HG03196 (cell line): ENCODE measurements at regions not wholly inside any gene's neighbourhood (a gene's known extent, or its start where the extent isn't known, plus 50 kb on each side); places are given as distances from the start of the nearest gene placed in this dataset.
A peak's percentile ranks its signal among the peaks of the same experiment; 100 is the strongest.
"Not testable (repeated sequence)": the region's sequence is repeated elsewhere in the genome, so short reads cannot be mapped to it uniquely, and the experiment has no call there.

Experiments
- ATAC-seq: cut with Tn5 transposase; IDR thresholded peaks from one replicate; pipeline ENCODE4 v1.9.1; 2021; ENCODE audit not compliant: unreplicated experiment

GRCh38 chr2:125341353-125341752, 1314.6 kb upstream of the GYPC start:
- no peak for ATAC-seq

DNA sequence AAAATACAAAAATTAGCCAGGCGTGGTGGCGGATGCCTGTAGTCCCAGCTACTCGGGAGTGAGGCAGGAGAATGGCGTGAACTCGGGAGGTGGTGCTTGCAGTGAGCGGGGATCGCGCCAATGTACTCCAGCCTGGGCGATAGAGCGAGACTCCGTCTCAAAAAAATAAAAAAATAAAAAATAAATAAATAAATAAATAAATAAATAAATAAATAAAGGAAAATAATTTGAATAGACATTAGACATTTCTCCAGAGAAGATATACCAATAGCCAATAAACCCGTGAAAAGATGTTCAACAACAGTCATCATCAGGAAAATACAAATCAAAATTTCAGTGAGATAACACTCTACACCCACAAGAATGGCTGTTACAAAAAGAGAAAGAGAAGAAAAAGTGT, 1302.4 kb upstream of the GYPC start:
- not testable (repeated sequence) for ATAC-seq

GRCh38 chr2:125364192-125364983, 1291.6 kb upstream of the GYPC start:
- ATAC-seq: no peak

- no peak for ATAC-seq
These were observed 1291.0 kb upstream of the GYPC start for GRCh38 chr2:125364984-125365265.

GRCh38 chr2:125371867-125372266, 1284.1 kb upstream of the GYPC start:
- ATAC-seq: no peak

GRCh38 chr2:125373293-125373692, 1282.7 kb upstream of the GYPC start:
- no peak for ATAC-seq

DNA sequence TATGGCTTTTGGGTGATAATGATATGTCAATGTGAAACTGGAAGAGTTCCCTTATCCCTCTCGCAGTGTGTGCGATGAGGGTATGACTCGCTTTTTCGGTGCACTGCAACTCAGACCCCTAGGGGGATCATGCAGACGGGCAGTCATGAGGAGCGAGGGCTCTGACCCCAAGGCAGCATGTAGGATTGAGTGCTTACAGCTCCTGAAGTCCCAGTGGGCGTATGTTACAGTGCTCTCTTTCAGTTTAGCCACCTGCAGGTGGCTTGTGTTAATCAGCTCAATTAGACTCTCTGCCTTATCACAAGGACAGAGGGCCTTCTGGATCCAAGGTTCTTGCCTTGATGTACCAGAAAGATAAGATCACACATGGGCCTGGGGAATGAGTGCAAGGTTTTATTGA, 1269.9 kb upstream of the GYPC start:
- ATAC-seq: no peak

DNA sequence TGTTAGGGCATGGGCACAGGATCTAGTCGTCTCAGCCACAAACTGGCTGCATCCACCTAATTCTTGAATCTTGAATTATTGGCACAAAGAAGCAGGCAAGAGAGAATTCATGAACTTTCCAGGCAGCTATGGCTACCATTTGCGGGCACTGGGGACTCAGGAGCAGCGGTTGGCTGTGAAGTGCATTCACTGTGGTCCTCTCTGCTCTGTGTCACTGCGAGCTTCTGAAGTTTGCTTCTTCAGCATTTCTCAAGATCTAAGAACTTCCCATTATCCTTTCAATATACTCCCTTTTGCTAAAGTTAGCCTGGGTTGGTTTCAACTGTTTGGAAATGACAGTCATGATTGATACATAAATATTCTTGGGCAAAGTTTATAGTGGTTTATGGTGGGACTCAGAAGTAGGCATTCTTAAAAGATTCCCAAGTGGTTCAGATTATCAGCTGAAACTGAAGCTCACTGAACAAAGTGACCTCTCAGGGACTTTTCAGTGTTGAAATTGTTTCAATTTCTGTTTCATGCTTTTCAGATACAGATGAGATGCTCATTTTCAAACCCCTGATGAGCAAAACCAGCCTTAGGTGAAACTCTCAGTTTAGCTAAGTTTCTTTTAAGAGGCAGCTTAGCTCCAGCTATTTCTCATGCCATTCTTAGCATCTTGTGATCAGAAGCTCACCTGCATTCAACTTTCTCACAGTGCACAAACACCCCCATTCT, 1258.3 kb upstream of the GYPC start:
- peak; percentile 90 for ATAC-seq

DNA sequence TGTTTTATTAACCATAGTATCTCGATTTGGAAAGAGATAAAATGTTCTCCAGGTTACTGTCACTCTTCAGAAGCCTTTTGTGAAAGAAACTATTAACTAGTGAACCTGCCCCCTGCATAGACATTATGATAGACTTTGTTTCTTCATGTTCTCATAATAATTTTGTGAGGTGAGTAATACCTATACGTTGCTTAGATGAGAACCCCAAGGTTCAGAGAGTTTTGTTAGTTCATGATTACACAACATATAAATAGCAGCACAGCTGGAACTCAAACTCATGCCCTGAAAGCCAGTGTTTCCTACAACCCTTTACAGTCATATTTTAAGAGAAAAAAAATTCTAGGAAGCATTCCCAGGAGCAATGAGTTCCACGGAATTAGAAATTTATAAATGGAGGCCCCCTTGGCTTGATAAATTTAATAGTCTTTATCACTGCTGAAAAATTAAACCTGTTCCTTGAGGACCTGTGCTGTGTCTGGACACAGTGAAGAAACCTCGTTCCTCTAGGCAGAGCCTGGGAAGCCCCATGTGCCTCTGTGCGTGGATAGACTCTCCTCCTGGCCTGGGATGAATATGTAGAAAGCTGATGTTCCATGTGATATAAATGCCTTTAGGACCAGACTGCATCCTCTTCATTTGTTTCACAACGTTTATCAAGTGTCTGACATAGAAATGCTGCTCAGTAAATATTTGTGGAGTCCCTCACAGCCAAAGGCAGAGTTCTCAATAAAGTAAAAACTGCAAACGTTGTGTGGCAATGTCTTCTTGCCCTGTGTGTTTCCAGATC, 1257.0 kb upstream of the GYPC start:
- ATAC-seq: peak; percentile 42

GRCh38 chr2:125405816-125406215, 1250.1 kb upstream of the GYPC start:
- no peak for ATAC-seq

DNA sequence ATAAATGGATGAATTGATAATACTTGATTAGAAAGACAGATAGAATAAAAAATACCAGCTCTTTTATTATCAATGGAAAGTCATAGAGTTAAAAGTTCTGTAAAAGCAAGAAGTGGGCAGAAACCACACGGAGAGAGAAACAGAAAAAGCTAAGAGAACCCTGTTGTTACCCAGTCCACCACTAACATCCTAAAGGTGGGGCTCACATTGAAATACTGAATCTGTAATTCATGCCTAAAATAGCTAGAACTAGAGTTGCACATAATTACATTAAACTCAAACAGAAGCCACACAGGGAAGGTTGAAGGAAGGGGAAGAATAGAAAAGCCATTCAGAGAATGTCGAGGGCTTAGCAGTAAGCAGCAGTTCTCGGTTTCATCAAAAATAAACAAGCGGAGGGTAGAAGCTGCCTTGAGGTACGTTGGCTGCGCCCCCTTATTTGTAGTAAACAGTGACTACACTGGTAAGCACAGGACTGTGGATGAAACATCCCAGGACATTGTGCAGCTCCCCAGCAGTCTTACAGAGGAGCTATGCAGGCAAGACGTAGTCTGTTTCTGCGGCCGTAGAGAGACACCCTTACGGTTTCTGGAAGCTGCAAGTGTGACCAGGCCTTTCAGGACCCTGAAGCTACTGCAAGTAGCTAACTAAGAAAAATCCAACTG, 1247.0 kb upstream of the GYPC start:
- no peak for ATAC-seq

DNA sequence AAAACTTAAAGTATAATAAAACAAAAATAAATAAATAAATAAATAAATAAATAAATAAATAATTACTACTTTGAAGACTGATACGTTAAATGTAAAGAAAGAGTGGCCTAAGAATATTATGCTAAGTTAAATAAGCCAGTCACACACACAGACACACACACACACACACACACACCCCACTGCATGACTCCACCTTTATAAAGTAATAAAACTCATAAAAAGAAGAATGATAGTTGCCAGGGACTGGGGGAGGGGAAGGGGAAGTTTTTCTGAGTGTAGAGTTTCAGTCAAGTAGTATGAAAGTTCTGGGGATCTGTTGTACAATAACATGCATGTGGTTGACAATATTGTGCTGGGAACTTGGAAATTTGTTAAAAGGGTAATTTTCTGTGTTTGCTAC, 1237.5 kb upstream of the GYPC start:
- ATAC-seq: no peak

- not testable (repeated sequence) for ATAC-seq
These were observed 1233.7 kb upstream of the GYPC start for GRCh38 chr2:125422198-125422770.

DNA sequence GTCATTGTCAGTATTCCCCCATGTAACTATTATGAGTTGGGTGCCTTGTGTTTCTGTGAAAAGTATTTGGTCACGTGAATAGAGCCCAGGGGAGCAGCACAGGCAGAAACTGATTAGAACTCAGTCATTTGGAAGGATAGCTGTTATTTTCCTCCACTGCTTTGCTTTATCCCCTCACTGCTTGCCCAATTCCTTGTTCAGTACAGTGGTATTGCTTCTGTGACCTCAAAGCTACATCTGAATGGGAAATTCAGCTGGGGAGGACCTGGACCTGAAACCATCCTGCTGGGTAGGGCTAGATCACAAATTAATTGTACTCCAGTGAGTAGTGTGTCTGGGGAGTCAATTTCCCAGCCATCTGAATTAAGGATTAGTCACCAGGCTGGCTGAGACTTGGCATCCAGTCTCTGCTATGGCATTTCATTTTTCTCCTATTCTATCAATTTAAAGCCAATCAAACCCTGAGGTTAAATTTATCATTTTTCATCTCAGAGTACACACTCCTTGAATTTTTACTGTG, 1231.6 kb upstream of the GYPC start:
- ATAC-seq: no peak

DNA sequence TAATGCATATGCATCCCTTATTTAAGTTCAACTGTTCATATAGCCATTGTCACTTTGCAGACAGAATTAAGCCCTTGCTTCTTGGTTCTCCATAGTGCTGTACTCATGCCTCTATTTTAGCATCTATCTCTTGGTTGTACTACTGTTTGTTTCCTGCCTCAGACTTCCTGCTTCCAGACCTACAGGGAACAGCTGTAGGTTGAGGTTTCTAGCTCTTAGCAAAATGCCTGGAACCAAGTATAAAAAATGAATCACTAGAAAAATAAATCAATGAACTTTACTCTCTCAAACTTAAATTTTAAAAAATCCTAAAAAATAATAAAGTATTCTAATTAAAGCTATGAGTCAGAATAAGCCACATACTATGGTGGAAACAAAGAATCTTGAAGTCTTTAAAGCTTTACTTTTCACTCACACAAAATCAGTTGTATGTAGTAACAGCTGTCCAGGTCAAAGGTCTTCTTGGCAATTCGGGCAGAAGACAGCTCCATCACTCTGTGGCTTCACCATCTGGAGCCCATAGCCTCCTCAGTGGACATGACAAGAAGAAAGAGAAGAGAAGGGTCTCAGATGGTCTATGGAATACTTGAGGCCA, 1228.1 kb upstream of the GYPC start:
- no peak for ATAC-seq

GRCh38 chr2:125444106-125444505, 1211.9 kb upstream of the GYPC start:
- ATAC-seq: no peak

DNA sequence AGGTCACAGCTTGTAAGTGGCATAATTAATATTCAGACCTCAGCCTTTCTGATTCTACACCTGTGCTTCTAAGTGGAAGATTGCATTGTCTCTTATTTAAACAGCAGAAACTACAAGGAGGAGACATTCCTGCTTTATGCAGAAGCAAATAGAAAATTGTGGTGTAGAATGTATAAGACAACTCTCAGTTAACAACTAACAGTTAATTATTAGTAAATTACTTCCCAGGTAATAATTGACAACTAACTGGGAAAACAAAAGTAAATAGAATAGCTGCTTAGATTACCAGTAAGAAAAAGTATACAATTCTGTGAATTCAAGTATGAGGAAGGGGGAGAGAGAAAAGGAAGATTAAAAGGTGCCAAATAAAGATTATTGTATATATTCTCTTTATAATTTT, 1210.5 kb upstream of the GYPC start:
- peak; percentile 63 for ATAC-seq

DNA sequence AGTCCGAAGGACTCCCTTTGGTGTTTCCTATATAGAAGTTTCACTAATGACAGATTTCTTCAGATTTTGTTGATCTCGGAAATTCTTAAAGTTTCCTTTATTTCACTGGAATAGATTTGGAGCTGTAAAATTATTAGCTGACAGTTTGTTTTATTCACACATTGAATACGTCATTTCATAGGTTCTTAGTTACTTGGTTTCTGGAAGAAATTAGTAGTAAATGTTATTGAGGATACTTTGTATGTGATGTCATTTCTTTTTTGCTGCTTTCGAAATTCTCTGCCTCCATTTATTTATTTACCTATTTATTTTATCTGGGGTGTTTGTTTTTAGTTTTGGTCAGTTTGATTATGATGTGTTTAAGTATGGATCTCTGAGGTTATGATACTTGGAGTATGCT, 1205.9 kb upstream of the GYPC start:
- no peak for ATAC-seq

GRCh38 chr2:125455110-125455509, 1200.8 kb upstream of the GYPC start:
- ATAC-seq: peak; percentile 61

- no peak for ATAC-seq
These were observed 1199.1 kb upstream of the GYPC start for GRCh38 chr2:125456693-125457363.
